HG03135 (cell line): ENCODE measurements at regions not wholly inside any gene's neighbourhood (a gene's known extent, or its start where the extent isn't known, plus 50 kb on each side); places are given as distances from the start of the nearest gene placed in this dataset.
"Not testable (repeated sequence)": the region's sequence is repeated elsewhere in the genome, so short reads cannot be mapped to it uniquely, and the experiment has no call there.

Experiments used
- ATAC-seq: cut with Tn5 transposase; IDR thresholded peaks from one replicate; pipeline ENCODE4 v1.9.1; 2021; ENCODE audit warnings: mild to moderate bottlenecking, moderate library complexity; ENCODE audit not compliant: unreplicated experiment

- no peak for ATAC-seq
Observed at GRCh38 chr6:60991427-60992028, 1294.5 kb downstream of the KHDRBS2 start.

GRCh38 chr6:60952500-60952899 is 1333.5 kb downstream of the KHDRBS2 start:
- ATAC-seq: no peak

- not testable (repeated sequence) for ATAC-seq
Observed at GRCh38 chr6:60950221-60950923, 1335.7 kb downstream of the KHDRBS2 start.

DNA sequence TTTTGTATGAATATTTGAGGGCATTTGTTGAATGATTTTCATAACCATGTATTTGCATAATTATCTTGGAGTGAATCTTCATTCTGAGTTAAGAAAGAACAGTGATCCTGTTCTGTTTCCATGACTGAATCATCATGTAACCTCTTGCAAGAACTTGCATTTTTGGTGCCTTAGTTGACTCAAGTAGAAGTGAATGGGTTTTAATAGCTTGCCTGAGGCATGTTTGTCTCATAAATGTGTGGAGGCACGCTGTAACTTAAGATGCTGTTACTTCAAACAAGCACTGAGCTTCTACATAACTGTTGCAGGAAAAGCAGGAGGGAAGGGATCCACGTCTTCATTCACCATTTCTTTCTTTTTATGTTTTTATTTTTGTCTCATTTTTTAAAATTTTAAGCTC is 1338.6 kb downstream of the KHDRBS2 start:
- not testable (repeated sequence) for ATAC-seq

DNA sequence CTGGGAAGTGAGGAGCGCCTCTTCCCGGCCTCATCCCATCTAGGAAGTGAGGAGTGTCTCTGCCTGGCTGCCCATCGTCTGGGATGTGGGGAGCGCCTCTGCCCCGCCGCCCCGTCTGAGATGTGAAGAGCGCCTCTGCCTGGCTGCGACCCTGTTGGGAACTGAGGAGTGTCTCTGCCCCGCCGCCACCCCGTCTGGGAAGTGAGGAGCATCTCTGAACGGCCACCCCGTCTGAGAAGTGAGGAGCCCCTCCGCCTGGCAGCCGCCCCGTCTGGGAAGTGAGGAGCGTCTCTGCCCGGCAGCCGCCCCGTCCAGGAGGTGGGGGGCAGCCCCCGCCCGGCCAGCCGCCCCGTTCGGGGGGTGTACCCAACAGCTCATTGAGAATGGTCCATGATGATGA is 1341.2 kb downstream of the KHDRBS2 start:
- not testable (repeated sequence) for ATAC-seq

DNA sequence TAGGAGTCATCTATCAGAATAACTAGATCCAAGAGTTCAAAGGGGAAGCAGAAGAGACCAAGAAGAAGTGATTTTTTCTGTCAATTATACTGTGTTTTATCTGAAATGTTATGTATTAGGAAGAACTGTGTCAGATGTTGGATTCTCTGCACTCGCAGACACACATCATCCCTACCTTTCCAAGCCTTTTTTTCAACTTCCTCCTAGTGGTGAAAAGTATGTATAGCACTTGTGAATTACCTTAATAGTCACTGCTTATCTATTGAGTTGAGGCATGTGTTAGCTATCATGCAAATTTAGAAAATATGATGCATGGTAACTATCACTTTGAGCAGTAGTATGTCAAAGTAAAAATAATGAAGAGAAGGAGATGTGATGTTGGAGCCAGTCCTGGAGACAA is 1350.1 kb downstream of the KHDRBS2 start:
- ATAC-seq: not testable (repeated sequence)

GRCh38 chr6:60919652-60920051 is 1366.4 kb downstream of the KHDRBS2 start:
- ATAC-seq: not testable (repeated sequence)

- not testable (repeated sequence) for ATAC-seq
Observed at GRCh38 chr6:60903860-60904259, 1382.2 kb downstream of the KHDRBS2 start.

DNA sequence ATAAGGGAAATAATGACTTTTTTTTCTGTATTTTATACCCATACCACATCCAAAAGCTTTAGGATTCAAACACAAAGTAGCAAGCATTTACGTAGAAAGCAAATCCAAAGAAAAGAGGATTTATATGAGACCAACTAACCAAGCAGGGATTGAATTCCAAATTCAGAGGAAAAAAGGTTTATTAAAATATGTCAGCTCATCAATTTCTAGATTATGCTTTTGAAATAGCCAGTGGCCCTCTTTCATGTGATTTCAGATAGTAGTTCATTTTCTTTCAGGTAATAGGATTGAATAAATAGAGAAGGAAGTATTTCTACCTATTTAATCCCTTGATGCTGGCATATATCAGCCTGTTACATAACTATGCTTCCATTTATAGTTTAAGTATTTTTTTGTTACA is 1392.7 kb downstream of the KHDRBS2 start:
- ATAC-seq: not testable (repeated sequence)

DNA sequence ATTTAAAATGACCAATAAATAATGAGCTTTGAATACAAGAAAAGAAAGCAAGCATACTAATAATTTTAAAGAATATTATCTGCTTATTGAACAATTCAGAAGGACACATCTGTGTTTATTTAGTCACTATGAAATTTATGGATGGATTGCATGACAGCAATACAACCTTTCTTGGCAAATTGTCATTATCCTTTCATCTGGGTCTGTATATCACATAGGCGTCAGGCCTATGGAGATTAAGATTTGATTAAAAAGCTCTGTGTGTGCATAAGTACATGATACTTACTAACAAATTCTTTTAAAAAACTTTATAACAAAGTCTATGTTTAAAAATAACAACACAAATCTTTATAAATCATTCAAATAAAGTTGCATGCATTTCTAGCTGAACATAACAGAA is 1394.4 kb downstream of the KHDRBS2 start:
- no peak for ATAC-seq

GRCh38 chr6:60877396-60877795 is 1408.6 kb downstream of the KHDRBS2 start:
- not testable (repeated sequence) for ATAC-seq

DNA sequence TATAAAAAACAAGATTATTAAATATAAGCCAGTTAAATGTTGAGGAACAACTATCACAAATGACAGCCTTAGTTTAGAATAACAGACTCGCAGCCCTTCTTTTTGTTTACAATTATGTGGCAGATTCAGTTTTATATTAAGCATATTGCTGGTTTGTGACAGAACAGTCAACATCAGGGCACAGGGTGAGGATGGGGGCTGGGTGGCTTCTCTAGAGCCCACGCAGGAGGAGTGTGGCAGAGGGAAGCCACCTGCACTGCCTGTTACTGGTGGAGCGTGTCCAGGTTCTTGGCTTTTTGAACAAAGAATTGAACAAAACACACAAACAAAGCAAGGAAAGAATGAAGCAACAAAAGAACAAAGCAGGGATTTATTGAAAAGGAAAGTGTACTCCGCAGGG is 1415.2 kb downstream of the KHDRBS2 start:
- not testable (repeated sequence) for ATAC-seq

DNA sequence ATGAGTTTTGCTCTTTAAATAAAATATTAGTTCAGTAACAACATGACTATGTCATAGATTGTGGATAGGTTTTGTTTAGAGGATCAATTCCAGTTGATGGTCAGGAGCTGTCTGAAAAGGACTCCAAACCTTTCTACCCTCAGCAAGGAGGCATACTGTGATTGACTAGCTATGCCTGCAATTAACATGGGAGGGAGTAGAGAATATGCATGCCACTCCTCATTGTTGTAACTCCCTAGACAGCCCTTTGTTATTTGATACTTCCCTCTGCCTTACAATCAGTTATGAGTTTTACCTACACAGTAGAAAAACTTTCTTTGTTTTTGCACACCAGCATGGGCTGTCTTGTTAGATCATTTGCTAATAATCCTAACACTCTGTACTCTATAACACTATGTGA is 1418.5 kb downstream of the KHDRBS2 start:
- no peak for ATAC-seq

- not testable (repeated sequence) for ATAC-seq
Observed at GRCh38 chr6:60843175-60843982, 1442.6 kb downstream of the KHDRBS2 start.

GRCh38 chr6:60830726-60831125 is 1455.3 kb downstream of the KHDRBS2 start:
- ATAC-seq: not testable (repeated sequence)

GRCh38 chr6:60822597-60822996 is 1463.4 kb downstream of the KHDRBS2 start:
- not testable (repeated sequence) for ATAC-seq

- not testable (repeated sequence) for ATAC-seq
Observed at GRCh38 chr6:60818072-60818471, 1468.0 kb downstream of the KHDRBS2 start.

DNA sequence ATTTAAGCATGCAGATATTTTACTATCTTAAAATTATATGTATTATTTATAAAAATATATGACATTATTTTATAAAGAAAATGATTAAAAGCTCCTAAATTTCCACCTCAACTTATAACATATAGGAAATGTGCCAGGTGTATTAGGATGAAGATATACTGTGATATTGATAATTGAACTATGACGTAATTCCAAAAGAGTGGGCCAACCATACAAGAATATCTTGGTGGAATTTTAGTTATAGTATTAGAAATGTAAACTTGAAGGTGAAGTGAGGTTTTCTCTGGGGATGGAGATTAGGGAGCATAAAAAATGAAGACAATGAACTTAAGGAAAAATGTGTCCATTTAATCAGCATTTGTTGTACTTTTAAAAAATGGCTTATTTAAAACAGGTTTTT is 1471.2 kb downstream of the KHDRBS2 start:
- ATAC-seq: not testable (repeated sequence)

DNA sequence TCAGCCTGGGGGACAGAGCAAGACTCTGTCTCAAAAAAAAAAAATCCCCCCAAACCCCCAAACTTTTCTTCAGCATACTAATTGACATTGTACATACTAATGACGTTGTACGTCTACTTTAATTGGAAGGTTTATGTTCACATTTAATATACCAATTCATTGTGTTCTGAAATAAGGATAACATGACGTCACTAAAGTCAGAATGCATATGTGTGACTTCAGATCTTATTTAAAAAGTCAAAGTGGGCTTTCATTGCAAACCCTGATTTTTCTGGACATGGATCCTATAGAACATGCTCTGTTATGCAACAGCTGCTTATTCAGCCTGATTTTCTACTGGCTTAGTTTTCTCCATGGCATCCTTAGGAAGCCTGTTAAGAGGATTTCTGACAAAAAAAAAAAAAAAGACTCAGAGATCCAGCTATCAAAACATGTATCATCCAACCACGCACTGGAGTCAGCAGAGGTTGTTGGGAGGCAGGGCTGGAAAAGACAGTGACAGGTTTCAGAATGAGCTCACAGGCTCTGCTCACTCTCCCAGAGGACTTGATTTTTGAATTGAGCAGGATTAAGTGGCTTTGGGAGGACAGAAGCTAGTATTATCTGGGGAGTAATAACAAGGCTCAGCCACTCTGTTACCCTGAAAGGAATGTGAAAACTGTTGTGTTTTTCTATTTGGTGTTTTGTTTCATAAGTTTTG is 1472.0 kb downstream of the KHDRBS2 start:
- not testable (repeated sequence) for ATAC-seq

- not testable (repeated sequence) for ATAC-seq
Observed at GRCh38 chr6:60810216-60810615, 1475.8 kb downstream of the KHDRBS2 start.

DNA sequence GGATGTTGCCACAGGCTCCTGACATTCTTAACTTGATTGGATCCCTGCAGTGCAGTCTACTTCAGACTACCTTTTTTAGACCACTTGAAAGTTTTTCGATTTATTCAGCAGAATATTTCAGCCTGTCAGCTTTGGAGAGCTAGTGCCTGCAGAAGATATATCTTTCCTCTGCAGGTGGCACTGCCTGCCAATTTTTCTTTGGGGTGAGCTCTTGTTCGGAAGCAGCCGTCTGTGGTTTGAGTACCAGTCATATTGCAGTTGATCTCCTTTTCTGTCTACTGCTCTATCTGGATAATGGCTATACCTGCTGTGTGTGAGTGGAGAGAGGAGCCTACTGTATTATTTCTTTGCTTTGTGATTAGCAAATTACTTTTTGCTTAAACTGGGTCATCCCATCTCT is 1486.9 kb downstream of the KHDRBS2 start:
- not testable (repeated sequence) for ATAC-seq
